ENCODE measurements at regions not wholly inside any gene's neighbourhood (a gene's known extent, or its start where the extent isn't known, plus 50 kb on each side); places are given as distances from the start of the nearest gene placed in this dataset.
A peak's percentile ranks its signal among the peaks of the same experiment; 100 is the strongest.

DNA sequence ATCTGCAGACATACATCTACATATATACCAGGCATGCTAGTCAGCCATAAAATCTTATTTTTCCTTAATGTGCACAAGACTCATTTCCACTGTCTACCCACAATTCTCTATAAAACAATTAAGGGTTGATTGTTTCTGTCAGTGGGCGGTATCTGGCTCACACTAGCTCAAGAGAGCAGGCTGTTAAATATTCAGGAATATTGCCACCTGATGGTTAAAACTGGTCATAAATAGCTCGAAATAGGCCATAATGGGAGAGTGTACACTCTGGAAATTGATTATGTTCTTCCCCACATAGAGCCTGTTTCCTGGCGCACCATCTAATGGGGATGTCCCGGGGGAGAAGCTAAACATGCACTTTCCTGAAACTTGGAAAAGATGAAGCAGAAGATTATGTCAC lies 620.6 kb upstream of the ANKRD30A start:
- TF ChIP-seq CTCF (IDR thresholded peaks at IDR 0.05; ENCODE audit: low read depth, low read length) = peak; percentile 9; the same call in 1 of the 2 replicates
- H3K27me3 ChIP-seq (ENCODE audit: control insufficient read depth, insufficient read depth, low read length) = no peaks in the 10 kb centered on the region
- H3K4me3 ChIP-seq (ENCODE audit: low read depth, low read length) = no peak overlapping the region
- no peaks in the 10 kb centered on the region for H3K9me3 ChIP-seq (ENCODE audit: control insufficient read depth, insufficient read depth, low read length)
- ChIA-PET POLR2A (no interaction called here), CTCF (no interaction called here)
- no peak overlapping the region for H3K27ac ChIP-seq (ENCODE audit: low read depth, low read length)
- no peak for DNase-seq (ENCODE audit: low read depth, low spot score)

- H3K27me3 ChIP-seq (ENCODE audit: control insufficient read depth, insufficient read depth, low read length) = no peaks in the 10 kb centered on the region
- TF ChIP-seq CTCF (IDR thresholded peaks at IDR 0.05; ENCODE audit: low read depth, low read length) = no peak
- no peak overlapping the region for H3K4me3 ChIP-seq (ENCODE audit: low read depth, low read length)
- CTCF ChIA-PET = interaction anchor here (0.7 kb wide), 1 partner anchor 8 kb away, joined by 7 read pairs; no protein-coding TSS in a partner anchor
- POLR2A ChIA-PET = no interaction called here
- no peak overlapping the region for H3K27ac ChIP-seq (ENCODE audit: low read depth, low read length)
- no peaks in the 10 kb centered on the region for H3K9me3 ChIP-seq (ENCODE audit: control insufficient read depth, insufficient read depth, low read length)
- no peak for DNase-seq (ENCODE audit: low read depth, low spot score)
These were observed 625.1 kb upstream of the ANKRD30A start for GRCh38 chr10:36500266-36500665.

- ChIA-PET CTCF (no interaction called here), POLR2A (no interaction called here)
- no peak for DNase-seq (ENCODE audit: low read depth, low spot score)
- Histone ChIP-seq H3K9me3 (ENCODE audit: control insufficient read depth, insufficient read depth, low read length) (no peaks in the 10 kb centered on the region), H3K4me3 (ENCODE audit: low read depth, low read length) (no peak overlapping the region), H3K27ac (ENCODE audit: low read depth, low read length) (no peak overlapping the region), H3K27me3 (ENCODE audit: control insufficient read depth, insufficient read depth, low read length) (no peaks in the 10 kb centered on the region)
- no peak for TF ChIP-seq CTCF (IDR thresholded peaks at IDR 0.05; ENCODE audit: low read depth, low read length)
These were observed 625.7 kb upstream of the ANKRD30A start for GRCh38 chr10:36499693-36500092.

GRCh38 chr10:36496758-36497157 lies 628.6 kb upstream of the ANKRD30A start:
- no peak for TF ChIP-seq CTCF (IDR thresholded peaks at IDR 0.05; ENCODE audit: low read depth, low read length)
- no peak overlapping the region for H3K27ac ChIP-seq (ENCODE audit: low read depth, low read length)
- ChIA-PET CTCF (interaction anchor here (0.6 kb wide), 1 partner anchor 320 kb away, joined by 3 read pairs; no protein-coding TSS in a partner anchor), POLR2A (interaction anchor here (0.7 kb wide), 1 partner anchor 890 kb away, joined by 3 read pairs; no protein-coding TSS in a partner anchor)
- no peaks in the 10 kb centered on the region for H3K27me3 ChIP-seq (ENCODE audit: control insufficient read depth, insufficient read depth, low read length)
- no peak for DNase-seq (ENCODE audit: low read depth, low spot score)
- no peak overlapping the region for H3K4me3 ChIP-seq (ENCODE audit: low read depth, low read length)
- no peaks in the 10 kb centered on the region for H3K9me3 ChIP-seq (ENCODE audit: control insufficient read depth, insufficient read depth, low read length)

GRCh38 chr10:36494371-36494770 lies 631.0 kb upstream of the ANKRD30A start:
- ChIA-PET CTCF (no interaction called here), POLR2A (no interaction called here)
- Histone ChIP-seq H3K9me3 (ENCODE audit: control insufficient read depth, insufficient read depth, low read length) (no peaks in the 10 kb centered on the region), H3K4me3 (ENCODE audit: low read depth, low read length) (no peak overlapping the region), H3K27ac (ENCODE audit: low read depth, low read length) (no peak overlapping the region), H3K27me3 (ENCODE audit: control insufficient read depth, insufficient read depth, low read length) (no peaks in the 10 kb centered on the region)
- DNase-seq (ENCODE audit: low read depth, low spot score) = no peak
- no peak for TF ChIP-seq CTCF (IDR thresholded peaks at IDR 0.05; ENCODE audit: low read depth, low read length)
